ENCODE measurements at regions not wholly inside any gene's neighbourhood (a gene's known extent, or its start where the extent isn't known, plus 50 kb on each side); places are given as distances from the start of the nearest gene placed in this dataset.
"Not testable (repeated sequence)": the region's sequence is repeated elsewhere in the genome, so short reads cannot be mapped to it uniquely, and the experiment has no call there.

GRCh38 chr6:12613811-12614210 is 102.8 kb upstream of the PHACTR1 start:
- Histone ChIP-seq H3K27me3 (ENCODE audit: insufficient read depth, low read length) (0 out of 2 replicates have a peak, but pooled peaks cover 2% of the 10 kb centered on the region), H3K79me2 (ENCODE audit: control insufficient read depth, insufficient read depth, low read length, unreplicated experiment) (no peaks in the 10 kb centered on the region), H3K27ac (ENCODE audit: low read depth, low read length) (no peak overlapping the region), H3K4me1 (ENCODE audit: control insufficient read depth, insufficient read depth, low read length, unreplicated experiment) (peaks cover 1% of the 10 kb centered on the region), H3K36me3 (ENCODE audit: insufficient read depth, low read length) (no peaks in the 10 kb centered on the region), H3K4me3 (ENCODE audit: low read depth, low read length) (no peak overlapping the region), H2AFZ (ENCODE audit: low read length, unreplicated experiment) (no peak overlapping the region)

- Histone ChIP-seq H3K36me3 (ENCODE audit: insufficient read depth, low read length) (no peaks in the 10 kb centered on the region), H3K4me3 (ENCODE audit: low read depth, low read length) (no peak overlapping the region)
Observed at GRCh38 chr6:12614456-12614855, 102.1 kb upstream of the PHACTR1 start.

GRCh38 chr6:12618296-12618695 is 98.3 kb upstream of the PHACTR1 start:
- H2AFZ ChIP-seq (ENCODE audit: low read length, unreplicated experiment) = no peak overlapping the region
- H3K27ac ChIP-seq (ENCODE audit: low read depth, low read length) = no peak overlapping the region

More at GRCh38 chr6:12614456-12614855, 102.1 kb upstream of the PHACTR1 start:
- Histone ChIP-seq H3K27ac (ENCODE audit: low read depth, low read length) (no peak overlapping the region), H2AFZ (ENCODE audit: low read length, unreplicated experiment) (no peak overlapping the region), H3K27me3 (ENCODE audit: insufficient read depth, low read length) (0 out of 2 replicates have a peak, but pooled peaks cover 2% of the 10 kb centered on the region), H3K4me1 (ENCODE audit: control insufficient read depth, insufficient read depth, low read length, unreplicated experiment) (no peaks in the 10 kb centered on the region), H3K79me2 (ENCODE audit: control insufficient read depth, insufficient read depth, low read length, unreplicated experiment) (no peaks in the 10 kb centered on the region)

DNA sequence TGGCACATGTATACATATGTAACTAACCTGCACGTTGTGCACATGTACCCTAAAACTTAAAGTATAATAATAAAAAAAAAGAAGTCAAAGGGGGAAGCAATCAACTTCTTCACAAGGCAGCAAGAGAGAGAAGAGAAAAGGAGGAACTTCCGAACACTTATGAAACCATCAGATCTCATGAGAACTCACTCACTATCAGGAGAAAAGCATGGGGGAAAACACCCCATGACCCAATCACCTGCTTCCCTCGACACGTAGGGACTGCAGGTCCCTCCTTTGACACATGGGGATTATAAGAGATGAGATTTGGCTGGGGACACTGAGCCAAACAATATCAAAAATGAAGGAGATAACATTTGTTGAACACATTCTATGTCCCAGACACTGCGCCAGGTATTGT is 94.8 kb upstream of the PHACTR1 start:
- Histone ChIP-seq H3K4me3 (ENCODE audit: low read depth, low read length) (no peak overlapping the region), H3K36me3 (ENCODE audit: insufficient read depth, low read length) (no peaks in the 10 kb centered on the region), H3K27ac (ENCODE audit: low read depth, low read length) (no peak overlapping the region), H2AFZ (ENCODE audit: low read length, unreplicated experiment) (no peak overlapping the region), H3K27me3 (ENCODE audit: insufficient read depth, low read length) (peaks cover 33% of the 10 kb centered on the region), H3K79me2 (ENCODE audit: control insufficient read depth, insufficient read depth, low read length, unreplicated experiment) (no peaks in the 10 kb centered on the region), H3K4me1 (ENCODE audit: control insufficient read depth, insufficient read depth, low read length, unreplicated experiment) (no peaks in the 10 kb centered on the region)

More at GRCh38 chr6:12618296-12618695, 98.3 kb upstream of the PHACTR1 start:
- Histone ChIP-seq H3K27me3 (ENCODE audit: insufficient read depth, low read length) (peaks cover 23% of the 10 kb centered on the region; the same call in 1 of the 2 replicates), H3K4me3 (ENCODE audit: low read depth, low read length) (no peak overlapping the region), H3K36me3 (ENCODE audit: insufficient read depth, low read length) (no peaks in the 10 kb centered on the region), H3K4me1 (ENCODE audit: control insufficient read depth, insufficient read depth, low read length, unreplicated experiment) (no peaks in the 10 kb centered on the region), H3K79me2 (ENCODE audit: control insufficient read depth, insufficient read depth, low read length, unreplicated experiment) (no peaks in the 10 kb centered on the region)

DNA sequence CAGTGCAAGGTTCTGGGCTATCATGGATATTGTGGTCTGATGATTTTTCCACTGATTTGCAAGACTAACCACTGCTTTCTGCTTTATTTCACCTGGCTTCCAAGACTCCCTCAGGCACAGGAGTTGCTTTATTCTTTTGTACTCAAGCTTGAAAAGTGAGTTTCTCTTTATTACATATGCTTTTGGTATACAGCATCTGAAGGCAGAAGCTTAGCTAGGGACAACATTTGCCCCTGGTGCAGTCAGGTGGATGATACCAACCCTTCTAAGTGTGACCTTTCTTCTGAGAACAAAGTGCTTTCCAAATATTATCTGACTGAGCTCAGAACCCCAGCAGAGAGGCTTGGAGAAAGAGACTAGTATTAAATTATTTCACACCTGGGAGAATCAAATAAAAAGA is 94.0 kb upstream of the PHACTR1 start:
- H3K27ac ChIP-seq (ENCODE audit: low read depth, low read length) = no peak overlapping the region
- H3K4me1 ChIP-seq (ENCODE audit: control insufficient read depth, insufficient read depth, low read length, unreplicated experiment) = no peaks in the 10 kb centered on the region
- no peaks in the 10 kb centered on the region for H3K79me2 ChIP-seq (ENCODE audit: control insufficient read depth, insufficient read depth, low read length, unreplicated experiment)
- H3K27me3 ChIP-seq (ENCODE audit: insufficient read depth, low read length) = peaks cover 34% of the 10 kb centered on the region
- H3K4me3 ChIP-seq (ENCODE audit: low read depth, low read length) = no peak overlapping the region
- H2AFZ ChIP-seq (ENCODE audit: low read length, unreplicated experiment) = no peak overlapping the region
- no peaks in the 10 kb centered on the region for H3K36me3 ChIP-seq (ENCODE audit: insufficient read depth, low read length)

- Histone ChIP-seq H3K27me3 (ENCODE audit: insufficient read depth, low read length) (peaks cover 34% of the 10 kb centered on the region), H3K4me1 (ENCODE audit: control insufficient read depth, insufficient read depth, low read length, unreplicated experiment) (no peaks in the 10 kb centered on the region), H3K36me3 (ENCODE audit: insufficient read depth, low read length) (no peaks in the 10 kb centered on the region), H3K4me3 (ENCODE audit: low read depth, low read length) (no peak overlapping the region), H2AFZ (ENCODE audit: low read length, unreplicated experiment) (no peak overlapping the region), H3K79me2 (ENCODE audit: control insufficient read depth, insufficient read depth, low read length, unreplicated experiment) (no peaks in the 10 kb centered on the region), H3K27ac (ENCODE audit: low read depth, low read length) (no peak overlapping the region)
Observed at GRCh38 chr6:12624142-12624837, 92.3 kb upstream of the PHACTR1 start.

GRCh38 chr6:12627053-12627452 is 89.5 kb upstream of the PHACTR1 start:
- Histone ChIP-seq H2AFZ (ENCODE audit: low read length, unreplicated experiment) (no peak overlapping the region), H3K4me1 (ENCODE audit: control insufficient read depth, insufficient read depth, low read length, unreplicated experiment) (no peaks in the 10 kb centered on the region), H3K36me3 (ENCODE audit: insufficient read depth, low read length) (no peaks in the 10 kb centered on the region), H3K27me3 (ENCODE audit: insufficient read depth, low read length) (peaks cover 22% of the 10 kb centered on the region), H3K4me3 (ENCODE audit: low read depth, low read length) (no peak overlapping the region), H3K79me2 (ENCODE audit: control insufficient read depth, insufficient read depth, low read length, unreplicated experiment) (no peaks in the 10 kb centered on the region), H3K27ac (ENCODE audit: low read depth, low read length) (no peak overlapping the region)

- H3K27me3 ChIP-seq (ENCODE audit: insufficient read depth, low read length) = peaks cover 11% of the 10 kb centered on the region
- no peaks in the 10 kb centered on the region for H3K79me2 ChIP-seq (ENCODE audit: control insufficient read depth, insufficient read depth, low read length, unreplicated experiment)
- no peak overlapping the region for H3K27ac ChIP-seq (ENCODE audit: low read depth, low read length)
- H3K4me3 ChIP-seq (ENCODE audit: low read depth, low read length) = no peak overlapping the region
- no peaks in the 10 kb centered on the region for H3K36me3 ChIP-seq (ENCODE audit: insufficient read depth, low read length)
- H2AFZ ChIP-seq (ENCODE audit: low read length, unreplicated experiment) = no peak overlapping the region
- H3K4me1 ChIP-seq (ENCODE audit: control insufficient read depth, insufficient read depth, low read length, unreplicated experiment) = no peaks in the 10 kb centered on the region
Observed at GRCh38 chr6:12628327-12628726, 88.2 kb upstream of the PHACTR1 start.

DNA sequence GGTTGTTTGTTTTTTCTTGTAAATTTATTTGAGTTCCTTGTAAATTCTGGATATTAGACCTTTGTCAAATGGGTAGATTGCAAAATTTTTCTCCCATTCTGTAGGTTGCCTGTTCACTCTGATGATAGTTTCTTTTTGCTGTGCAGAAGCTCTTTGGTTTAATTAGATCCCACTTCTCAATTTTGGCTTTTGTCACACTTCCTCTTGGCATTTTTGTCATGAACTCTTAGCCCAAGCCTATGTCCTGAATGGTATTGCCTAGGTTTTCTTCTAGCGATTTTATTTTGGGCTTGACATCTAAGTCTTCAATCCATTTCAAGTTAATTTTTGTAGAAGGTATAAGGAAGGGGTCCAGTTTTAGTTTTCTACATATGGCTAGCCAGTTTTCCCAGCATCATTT is 82.8 kb upstream of the PHACTR1 start:
- peaks cover 12% of the 10 kb centered on the region; the same call in 1 of the 2 replicates for H3K27me3 ChIP-seq (ENCODE audit: insufficient read depth, low read length)
- not testable (repeated sequence) for H3K27ac ChIP-seq (ENCODE audit: low read depth, low read length); H2AFZ ChIP-seq (ENCODE audit: low read length, unreplicated experiment); H3K4me3 ChIP-seq (ENCODE audit: low read depth, low read length); H3K4me1 ChIP-seq (ENCODE audit: control insufficient read depth, insufficient read depth, low read length, unreplicated experiment); H3K36me3 ChIP-seq (ENCODE audit: insufficient read depth, low read length); H3K79me2 ChIP-seq (ENCODE audit: control insufficient read depth, insufficient read depth, low read length, unreplicated experiment)

DNA sequence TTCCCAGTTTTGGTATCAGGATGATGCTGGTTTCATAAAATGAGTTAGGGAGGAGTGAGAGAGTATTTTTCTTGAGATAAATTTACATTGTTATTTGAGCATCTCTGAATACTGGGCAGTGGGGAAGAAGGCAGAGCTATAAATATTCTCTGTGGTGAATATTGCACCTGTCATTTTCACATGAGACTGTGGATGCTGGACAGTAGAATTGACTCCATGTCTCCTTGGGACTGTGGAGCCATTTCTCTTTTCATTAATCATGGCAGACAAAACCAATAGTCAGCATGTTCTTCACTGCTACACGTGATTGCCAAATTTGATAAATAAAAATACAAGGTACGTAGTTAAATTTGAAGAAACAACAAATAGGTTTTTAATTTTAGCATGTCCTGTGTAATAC is 81.2 kb upstream of the PHACTR1 start:
- Histone ChIP-seq H2AFZ (ENCODE audit: low read length, unreplicated experiment) (no peak overlapping the region), H3K36me3 (ENCODE audit: insufficient read depth, low read length) (no peaks in the 10 kb centered on the region), H3K27ac (ENCODE audit: low read depth, low read length) (no peak overlapping the region), H3K4me3 (ENCODE audit: low read depth, low read length) (no peak overlapping the region), H3K27me3 (ENCODE audit: insufficient read depth, low read length) (peaks cover 12% of the 10 kb centered on the region; the same call in 1 of the 2 replicates), H3K4me1 (ENCODE audit: control insufficient read depth, insufficient read depth, low read length, unreplicated experiment) (no peaks in the 10 kb centered on the region), H3K79me2 (ENCODE audit: control insufficient read depth, insufficient read depth, low read length, unreplicated experiment) (no peaks in the 10 kb centered on the region)

- Histone ChIP-seq H3K27ac (ENCODE audit: low read depth, low read length) (no peak overlapping the region), H3K4me3 (ENCODE audit: low read depth, low read length) (no peak overlapping the region), H3K4me1 (ENCODE audit: control insufficient read depth, insufficient read depth, low read length, unreplicated experiment) (no peaks in the 10 kb centered on the region), H3K27me3 (ENCODE audit: insufficient read depth, low read length) (peaks cover 12% of the 10 kb centered on the region; the same call in 1 of the 2 replicates), H2AFZ (ENCODE audit: low read length, unreplicated experiment) (no peak overlapping the region), H3K79me2 (ENCODE audit: control insufficient read depth, insufficient read depth, low read length, unreplicated experiment) (no peaks in the 10 kb centered on the region), H3K36me3 (ENCODE audit: insufficient read depth, low read length) (no peaks in the 10 kb centered on the region)
Observed at GRCh38 chr6:12635813-12636212, 80.8 kb upstream of the PHACTR1 start.

All from ACC112 (cell line).